ENCODE measurements at regions not wholly inside any gene's neighbourhood (a gene's known extent, or its start where the extent isn't known, plus 50 kb on each side); places are given as distances from the start of the nearest gene placed in this dataset.

- in situ Hi-C loops (cut with MboI; ENCODE audit: low pct_unique_long_range_greater_than_20kb, low sequenced_read_pairs): no loop called here
- no peak for DNase-seq
Observed at GRCh38 chr12:114302606-114303315, 103.2 kb downstream of the TBX5 start.

GRCh38 chr12:114302117-114302516 lies 103.8 kb downstream of the TBX5 start:
- no peak for DNase-seq
- in situ Hi-C loops (cut with MboI; ENCODE audit: low pct_unique_long_range_greater_than_20kb, low sequenced_read_pairs): no loop called here

- no peak for DNase-seq
- in situ Hi-C loops (cut with MboI; ENCODE audit: low pct_unique_long_range_greater_than_20kb, low sequenced_read_pairs): no loop called here
Observed at GRCh38 chr12:114294303-114294685, 111.7 kb downstream of the TBX5 start.

- in situ Hi-C loops (cut with MboI; ENCODE audit: low pct_unique_long_range_greater_than_20kb, low sequenced_read_pairs): no loop called here
- no peak for DNase-seq
Observed at GRCh38 chr12:114293571-114294302, 112.2 kb downstream of the TBX5 start.

GRCh38 chr12:114293073-114293472 lies 112.9 kb downstream of the TBX5 start:
- in situ Hi-C loops (cut with MboI; ENCODE audit: low pct_unique_long_range_greater_than_20kb, low sequenced_read_pairs): no loop called here
- no peak for DNase-seq

- in situ Hi-C loops (cut with MboI; ENCODE audit: low pct_unique_long_range_greater_than_20kb, low sequenced_read_pairs): no loop called here
- DNase-seq: no peak
Observed at GRCh38 chr12:114291389-114292060, 114.4 kb downstream of the TBX5 start.

- DNase-seq: no peak
Observed at GRCh38 chr12:114287821-114288525, 118.0 kb downstream of the TBX5 start.

GRCh38 chr12:114286145-114286544 lies 119.8 kb downstream of the TBX5 start:
- no peak for DNase-seq
- in situ Hi-C loops (cut with MboI; ENCODE audit: low pct_unique_long_range_greater_than_20kb, low sequenced_read_pairs): no loop called here

More at GRCh38 chr12:114287821-114288525, 118.0 kb downstream of the TBX5 start:
- in situ Hi-C loops (cut with MboI; ENCODE audit: low pct_unique_long_range_greater_than_20kb, low sequenced_read_pairs): no loop called here

- DNase-seq: no peak
- in situ Hi-C loops (cut with MboI; ENCODE audit: low pct_unique_long_range_greater_than_20kb, low sequenced_read_pairs): no loop called here
Observed at GRCh38 chr12:114285554-114285953, 120.4 kb downstream of the TBX5 start.

- in situ Hi-C loops (cut with MboI; ENCODE audit: low pct_unique_long_range_greater_than_20kb, low sequenced_read_pairs): no loop called here
- DNase-seq: no peak
Observed at GRCh38 chr12:114284041-114284440, 121.9 kb downstream of the TBX5 start.

GRCh38 chr12:114275932-114276785 lies 129.8 kb downstream of the TBX5 start:
- in situ Hi-C loops (cut with MboI; ENCODE audit: low pct_unique_long_range_greater_than_20kb, low sequenced_read_pairs): no loop called here
- no peak for DNase-seq

GRCh38 chr12:114275086-114275485 lies 130.9 kb downstream of the TBX5 start:
- in situ Hi-C loops (cut with MboI; ENCODE audit: low pct_unique_long_range_greater_than_20kb, low sequenced_read_pairs): no loop called here
- DNase-seq: no peak

GRCh38 chr12:114274131-114274530 lies 131.8 kb downstream of the TBX5 start:
- no peak for DNase-seq
- in situ Hi-C loops (cut with MboI; ENCODE audit: low pct_unique_long_range_greater_than_20kb, low sequenced_read_pairs): no loop called here

GRCh38 chr12:114272605-114273004 lies 133.3 kb downstream of the TBX5 start:
- in situ Hi-C loops (cut with MboI; ENCODE audit: low pct_unique_long_range_greater_than_20kb, low sequenced_read_pairs): no loop called here
- no peak for DNase-seq

- no peak for DNase-seq
- in situ Hi-C loops (cut with MboI; ENCODE audit: low pct_unique_long_range_greater_than_20kb, low sequenced_read_pairs): no loop called here
Observed at GRCh38 chr12:114272071-114272470, 133.9 kb downstream of the TBX5 start.

- DNase-seq: peak; percentile 31
- in situ Hi-C loops (cut with MboI; ENCODE audit: low pct_unique_long_range_greater_than_20kb, low sequenced_read_pairs): no loop called here
Observed at GRCh38 chr12:114269153-114269552, 136.8 kb downstream of the TBX5 start.

GRCh38 chr12:114266536-114266935 lies 139.4 kb downstream of the TBX5 start:
- no peak for DNase-seq
- in situ Hi-C loops (cut with MboI; ENCODE audit: low pct_unique_long_range_greater_than_20kb, low sequenced_read_pairs): no loop called here

GRCh38 chr12:114265036-114265435 lies 140.9 kb downstream of the TBX5 start:
- in situ Hi-C loops (cut with MboI; ENCODE audit: low pct_unique_long_range_greater_than_20kb, low sequenced_read_pairs): no loop called here
- DNase-seq: no peak

All from KBM-7 (cell line).